VCaP (cell line): ENCODE measurements at regions not wholly inside any gene's neighbourhood (a gene's known extent, or its start where the extent isn't known, plus 50 kb on each side); places are given as distances from the start of the nearest gene placed in this dataset.
"Not testable (repeated sequence)": the region's sequence is repeated elsewhere in the genome, so short reads cannot be mapped to it uniquely, and the experiment has no call there.

Experiments used
- H3K27ac ChIP-seq: fragments of 450-650 bp; 2 replicates; pipeline ENCODE4 v1.5.1; 2017
- CTCF ChIP-seq: fragments of 450-650 bp; conservative IDR thresholded peaks from 2 replicates; pipeline ENCODE4 v1.5.1; 2017; ENCODE audit warnings: mild to moderate bottlenecking, moderate library complexity

- TF ChIP-seq CTCF = no peak
- no peak overlapping the region for H3K27ac ChIP-seq
Observed at GRCh38 chr10:30531751-30532530, 97.6 kb downstream of the LYZL2 start.

- TF ChIP-seq CTCF = no peak
- no peak overlapping the region for H3K27ac ChIP-seq
Observed at GRCh38 chr10:30529373-30529998, 95.5 kb downstream of the MAP3K8 start.

GRCh38 chr10:30528429-30528786 lies 94.4 kb downstream of the MAP3K8 start:
- H3K27ac ChIP-seq = 0 out of 2 replicates have a peak overlapping the region, but pooled peaks have one; percentile 14

GRCh38 chr10:30527623-30528428 lies 93.8 kb downstream of the MAP3K8 start:
- no peak for TF ChIP-seq CTCF

More at GRCh38 chr10:30528429-30528786, 94.4 kb downstream of the MAP3K8 start:
- TF ChIP-seq CTCF = no peak

GRCh38 chr10:30522661-30523078 lies 88.7 kb downstream of the MAP3K8 start:
- H3K27ac ChIP-seq = not testable (repeated sequence)

More at GRCh38 chr10:30527623-30528428, 93.8 kb downstream of the MAP3K8 start:
- 0 out of 2 replicates have a peak overlapping the region, but pooled peaks have one; percentile 14 for H3K27ac ChIP-seq

GRCh38 chr10:30518907-30519306 lies 84.9 kb downstream of the MAP3K8 start:
- H3K27ac ChIP-seq = no peak overlapping the region
- no peak for TF ChIP-seq CTCF
